Left lung (tissue), 4 donors: ENCODE measurements at regions not wholly inside any gene's neighbourhood (a gene's known extent, or its start where the extent isn't known, plus 50 kb on each side); places are given as distances from the start of the nearest gene placed in this dataset.
"Not testable (repeated sequence)": the region's sequence is repeated elsewhere in the genome, so short reads cannot be mapped to it uniquely, and the experiment has no call there.

Experiments used
- ATAC-seq: fragments of 200-7000 bp; cut with Tn5 transposase; one replicate; pipeline ENCODE4 v1.9.1; 2020; ENCODE audit warnings: moderate library complexity
- DNase-seq, 4 donors: peaks; one replicate each; pipeline ENCODE4 v3.0.0-alpha.2; 2013 to 2020
- H3K27ac ChIP-seq, 2 donors: fragments of 200-600 bp; sonication (generic) in 1 of 2; one replicate each; pipeline versions ENCODE4 v1.5.0 to v1.8.0; 2020 to 2021
- H3K27me3 ChIP-seq, 2 donors: fragments of 200-600 bp; sonication (generic) in 1 of 2; one replicate each; pipeline versions ENCODE4 v1.5.0 to v1.8.0; 2020 to 2021
- H3K36me3 ChIP-seq, 2 donors: fragments of 200-600 bp; sonication (generic) in 1 of 2; one replicate each; pipeline versions ENCODE4 v1.5.0 to v1.8.0; 2020 to 2021
- H3K4me1 ChIP-seq, 2 donors: fragments of 200-600 bp; one replicate each; pipeline ENCODE4 v1.8.0; 2021
- H3K4me3 ChIP-seq, 2 donors: fragments of 200-600 bp; sonication (generic) in 1 of 2; one replicate each; pipeline versions ENCODE4 v1.5.0 to v1.8.0; 2020 to 2021; ENCODE audit warnings: mild to moderate bottlenecking in 1 of 2
- H3K9me3 ChIP-seq, 2 donors: fragments of 200-600 bp; sonication (generic) in 1 of 2; one replicate each; pipeline versions ENCODE4 v1.5.0 to v1.8.0; 2020 to 2021
- intact Hi-C, 2 donors: fragments of 100-400 bp; cut with DNase I; formaldehyde crosslinking; loops; one replicate each; pipeline versions ENCODE4 v1.11.2 to v1.14.2; 2022
- TF ChIP-seq, protein P1 (sequence below), 2 donors: fragments of 200-600 bp; sonication (generic) in 1 of 2; IDR thresholded peaks; one replicate each; pipeline versions ENCODE4 v1.5.0 to v1.8.0; 2021; ENCODE audit warnings: antibody characterized with exemption in 2 of 2
- donor health status: DM: no; HTN: yes; CAD: no.
- donor health status: DM: no; HTN: no; CAD: no.

DNA sequence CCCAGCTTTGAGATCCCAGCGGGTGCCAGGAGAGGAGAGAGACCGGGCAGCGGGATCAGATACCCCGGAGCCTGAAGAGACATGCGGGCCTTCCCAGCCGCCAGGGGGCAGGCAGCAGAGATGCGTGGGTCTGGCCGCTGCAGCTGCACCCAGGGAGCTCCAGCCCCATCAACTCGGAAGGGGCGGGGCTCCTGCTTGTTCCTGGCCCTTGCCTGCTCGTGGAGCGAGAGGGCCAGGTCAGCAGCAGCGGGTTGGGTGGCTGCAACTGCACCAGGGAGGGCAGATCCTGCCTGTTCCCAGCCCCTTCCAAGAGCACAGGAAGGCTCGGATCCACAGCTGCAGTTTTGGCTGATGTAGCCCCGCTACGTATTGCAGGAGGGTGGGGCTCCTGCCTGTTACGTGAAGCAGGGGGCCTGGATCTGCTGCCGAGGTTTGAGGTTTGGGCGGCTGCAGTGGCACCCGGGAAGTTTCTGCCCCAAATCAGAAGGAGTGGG lies 532.8 kb downstream of the RFPL4B start:
- Histone ChIP-seq H3K27ac (no peak overlapping the region), H3K4me3 (no peak overlapping the region), H3K36me3 (no peaks in the 10 kb centered on the region), H3K4me1 (no peaks in the 10 kb centered on the region), H3K27me3 (no peaks in the 10 kb centered on the region), H3K9me3 (no peaks in the 10 kb centered on the region)
- TF ChIP-seq, protein P1, sequence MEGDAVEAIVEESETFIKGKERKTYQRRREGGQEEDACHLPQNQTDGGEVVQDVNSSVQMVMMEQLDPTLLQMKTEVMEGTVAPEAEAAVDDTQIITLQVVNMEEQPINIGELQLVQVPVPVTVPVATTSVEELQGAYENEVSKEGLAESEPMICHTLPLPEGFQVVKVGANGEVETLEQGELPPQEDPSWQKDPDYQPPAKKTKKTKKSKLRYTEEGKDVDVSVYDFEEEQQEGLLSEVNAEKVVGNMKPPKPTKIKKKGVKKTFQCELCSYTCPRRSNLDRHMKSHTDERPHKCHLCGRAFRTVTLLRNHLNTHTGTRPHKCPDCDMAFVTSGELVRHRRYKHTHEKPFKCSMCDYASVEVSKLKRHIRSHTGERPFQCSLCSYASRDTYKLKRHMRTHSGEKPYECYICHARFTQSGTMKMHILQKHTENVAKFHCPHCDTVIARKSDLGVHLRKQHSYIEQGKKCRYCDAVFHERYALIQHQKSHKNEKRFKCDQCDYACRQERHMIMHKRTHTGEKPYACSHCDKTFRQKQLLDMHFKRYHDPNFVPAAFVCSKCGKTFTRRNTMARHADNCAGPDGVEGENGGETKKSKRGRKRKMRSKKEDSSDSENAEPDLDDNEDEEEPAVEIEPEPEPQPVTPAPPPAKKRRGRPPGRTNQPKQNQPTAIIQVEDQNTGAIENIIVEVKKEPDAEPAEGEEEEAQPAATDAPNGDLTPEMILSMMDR (IDR thresholded peaks at IDR 0.05) = no peak
- intact Hi-C loops = no loop called here
- ATAC-seq (peak; percentile 89), DNase-seq (peak in 3 of 4 donors; percentile 34 to 75 (median 41))

DNA sequence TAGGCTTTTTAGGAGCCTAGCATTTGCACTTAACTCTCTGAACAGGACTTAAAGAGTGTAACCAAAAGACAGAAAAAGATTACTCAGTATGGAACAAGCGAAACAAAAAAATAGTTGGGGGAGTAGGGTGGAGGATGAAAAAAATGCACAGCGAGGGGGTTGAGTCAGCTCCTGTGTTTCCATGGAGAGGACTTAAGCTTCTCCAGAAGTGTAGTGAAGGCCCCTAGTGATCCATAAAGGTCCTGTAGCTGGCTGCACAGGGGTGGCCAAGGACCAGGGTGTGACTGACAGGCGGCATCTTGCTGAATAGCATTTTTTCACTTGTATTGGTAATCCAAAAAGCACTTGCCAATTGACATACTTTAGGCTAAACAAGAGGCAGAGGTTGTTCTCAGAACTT lies 533.9 kb downstream of the RFPL4B start:
- no peak overlapping the region for H3K27ac ChIP-seq
- DNase-seq = no peak
- intact Hi-C loops = no loop called here
- TF ChIP-seq, protein P1 (IDR thresholded peaks at IDR 0.05) = no peak
- no peaks in the 10 kb centered on the region for H3K4me1 ChIP-seq
- H3K4me3 ChIP-seq = no peak overlapping the region
- no peaks in the 10 kb centered on the region for H3K9me3 ChIP-seq
- H3K36me3 ChIP-seq = no peaks in the 10 kb centered on the region
- H3K27me3 ChIP-seq = no peaks in the 10 kb centered on the region
- no peak for ATAC-seq

DNA sequence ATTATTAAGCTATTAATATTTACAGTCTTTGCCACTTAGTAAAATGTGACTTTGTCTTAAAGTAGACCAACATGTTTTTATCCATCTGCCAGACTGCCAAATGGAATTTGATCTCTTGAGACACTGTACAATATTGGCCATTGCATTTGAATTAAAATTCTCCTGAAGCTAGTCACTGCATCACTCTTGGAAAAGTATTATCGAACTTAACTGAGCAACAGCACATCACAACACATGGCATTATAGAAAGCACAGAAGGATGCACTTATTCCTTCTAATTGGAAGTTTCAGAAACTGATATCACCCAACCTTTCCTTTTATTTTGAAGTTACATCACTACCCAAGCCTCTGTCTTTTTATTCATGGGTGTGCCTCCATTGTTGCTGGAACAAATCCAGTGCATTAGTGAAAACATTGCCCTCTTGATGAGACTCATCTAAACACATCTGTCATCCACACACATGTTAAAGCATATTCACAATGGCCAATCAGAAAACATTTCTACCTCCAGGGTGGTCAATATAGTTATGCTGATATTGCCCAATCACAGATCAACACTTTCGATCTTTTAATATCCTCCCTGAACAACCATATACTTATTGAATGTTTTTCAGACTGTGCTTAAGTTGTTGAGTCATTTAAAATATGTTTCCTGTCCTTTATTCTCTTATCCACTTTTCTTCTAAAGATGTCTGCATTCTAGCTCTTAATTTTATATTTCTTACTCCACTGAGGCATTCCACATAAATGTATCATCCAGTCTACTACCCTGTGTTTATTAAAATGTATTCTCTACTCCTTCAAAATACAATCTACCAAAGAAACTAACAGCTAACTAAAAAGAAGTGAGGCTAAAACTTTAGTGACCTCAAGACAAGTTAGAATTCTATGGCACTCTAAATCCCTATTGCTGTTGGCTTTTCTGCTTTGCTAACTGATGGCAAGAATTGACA lies 535.0 kb downstream of the RFPL4B start:
- TF ChIP-seq, protein P1 (IDR thresholded peaks at IDR 0.05) = no peak
- intact Hi-C loops = no loop called here

DNA sequence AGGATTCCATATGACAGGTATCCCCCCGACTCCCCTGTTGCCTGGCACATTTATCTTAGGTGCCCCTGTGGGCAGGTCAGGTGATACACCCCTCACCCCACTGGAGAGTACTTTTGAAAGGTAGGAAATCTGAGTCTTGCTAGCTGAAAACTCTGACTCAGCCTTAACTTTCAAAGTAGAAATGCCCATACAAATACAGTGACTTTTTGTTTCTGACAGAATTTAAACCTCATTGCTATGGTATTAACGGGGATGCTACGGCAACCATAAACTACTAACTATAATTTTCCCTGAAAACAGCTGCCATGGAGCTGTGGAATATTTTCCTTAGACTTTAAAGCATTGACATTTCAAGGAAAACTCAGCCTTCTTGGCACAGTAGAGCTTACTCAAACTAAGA lies 536.0 kb downstream of the RFPL4B start:
- ATAC-seq (no peak), DNase-seq (peak in 1 of 4 donors; percentile 5)
- Histone ChIP-seq H3K27ac (no peak overlapping the region), H3K4me1 (no peaks in the 10 kb centered on the region), H3K4me3 (no peak overlapping the region), H3K9me3 (no peaks in the 10 kb centered on the region), H3K36me3 (no peaks in the 10 kb centered on the region), H3K27me3 (no peaks in the 10 kb centered on the region)
- intact Hi-C loops = no loop called here
- TF ChIP-seq, protein P1 (IDR thresholded peaks at IDR 0.05) = no peak

More for the DNA sequence above, 535.0 kb downstream of the RFPL4B start:
- no peaks in the 10 kb centered on the region for H3K9me3 ChIP-seq
- ATAC-seq = no peak
- no peaks in the 10 kb centered on the region for H3K27me3 ChIP-seq
- H3K4me3 ChIP-seq = no peak overlapping the region
- H3K27ac ChIP-seq = no peak overlapping the region
- no peaks in the 10 kb centered on the region for H3K36me3 ChIP-seq
- no peak for DNase-seq
- no peaks in the 10 kb centered on the region for H3K4me1 ChIP-seq

DNA sequence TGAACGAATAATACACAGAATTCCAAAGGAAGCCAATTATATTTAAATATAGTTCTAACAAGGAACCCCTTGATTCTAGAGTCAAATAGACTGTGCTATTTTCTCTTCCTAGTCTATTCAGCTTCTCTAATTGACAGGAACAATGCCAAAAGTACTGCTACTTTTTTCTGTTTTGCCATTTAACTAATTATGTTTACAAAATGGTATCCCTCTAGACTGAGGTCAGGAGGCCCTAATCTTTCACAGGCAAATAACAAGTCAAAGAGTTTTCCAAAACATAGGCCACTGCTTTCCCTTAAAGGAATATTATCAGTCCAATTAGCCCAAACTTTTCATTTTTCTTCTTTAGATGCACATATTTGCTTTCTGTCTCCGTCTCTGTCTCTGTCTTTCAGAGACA lies 539.3 kb downstream of the RFPL4B start:
- intact Hi-C loops = no loop called here
- Histone ChIP-seq H3K27me3 (no peaks in the 10 kb centered on the region), H3K27ac (no peak overlapping the region), H3K9me3 (no peaks in the 10 kb centered on the region), H3K36me3 (no peaks in the 10 kb centered on the region), H3K4me3 (no peak overlapping the region), H3K4me1 (no peaks in the 10 kb centered on the region)
- ATAC-seq = no peak
- TF ChIP-seq, protein P1 (IDR thresholded peaks at IDR 0.05) = no peak
- DNase-seq = peak in 1 of 4 donors; percentile 5

DNA sequence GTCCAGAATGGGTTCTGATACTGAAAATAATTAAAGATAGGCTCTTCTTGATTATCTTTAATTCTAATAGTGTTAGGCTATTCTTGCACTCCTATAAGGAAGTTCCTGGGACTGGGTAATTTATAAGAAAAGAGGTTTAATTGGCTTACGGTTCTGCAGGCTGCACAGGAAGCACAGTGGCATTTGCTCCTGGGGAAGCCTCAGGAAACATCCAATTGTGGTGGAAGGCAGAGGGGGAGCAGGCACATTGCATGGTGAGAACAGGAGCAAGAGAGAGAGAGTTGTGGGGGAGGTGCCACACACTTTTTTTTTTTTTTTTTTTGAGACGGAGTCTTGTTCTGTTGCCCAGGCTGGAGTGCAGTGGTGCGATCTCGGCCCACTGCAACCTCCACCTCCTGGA lies 540.3 kb downstream of the RFPL4B start:
- intact Hi-C loops, H3K36me3 ChIP-seq, ATAC-seq, H3K27me3 ChIP-seq, H3K9me3 ChIP-seq, DNase-seq, H3K4me3 ChIP-seq, H3K27ac ChIP-seq, H3K4me1 ChIP-seq: not testable (repeated sequence)
